DND-41 (cell line): ENCODE measurements at regions not wholly inside any gene's neighbourhood (a gene's known extent, or its start where the extent isn't known, plus 50 kb on each side); places are given as distances from the start of the nearest gene placed in this dataset.

Experiments used
- EZH2 ChIP-seq: IDR thresholded peaks from 3 replicates; pipeline ENCODE4 v1.6.1; 2012; ENCODE audit warnings: borderline replicate concordance, low read depth, mild to moderate bottlenecking, moderate library complexity, low read length, inconsistent platforms; ENCODE audit not compliant: severe bottlenecking
- TF ChIP-seq, protein P1 (sequence below): IDR thresholded peaks from 2 replicates; pipeline ENCODE4 v1.5.1; 2012; ENCODE audit warnings: borderline replicate concordance, low read length, moderate library complexity, mild to moderate bottlenecking; ENCODE audit not compliant: poor library complexity, severe bottlenecking; ENCODE audit errors: extremely low read depth

DNA sequence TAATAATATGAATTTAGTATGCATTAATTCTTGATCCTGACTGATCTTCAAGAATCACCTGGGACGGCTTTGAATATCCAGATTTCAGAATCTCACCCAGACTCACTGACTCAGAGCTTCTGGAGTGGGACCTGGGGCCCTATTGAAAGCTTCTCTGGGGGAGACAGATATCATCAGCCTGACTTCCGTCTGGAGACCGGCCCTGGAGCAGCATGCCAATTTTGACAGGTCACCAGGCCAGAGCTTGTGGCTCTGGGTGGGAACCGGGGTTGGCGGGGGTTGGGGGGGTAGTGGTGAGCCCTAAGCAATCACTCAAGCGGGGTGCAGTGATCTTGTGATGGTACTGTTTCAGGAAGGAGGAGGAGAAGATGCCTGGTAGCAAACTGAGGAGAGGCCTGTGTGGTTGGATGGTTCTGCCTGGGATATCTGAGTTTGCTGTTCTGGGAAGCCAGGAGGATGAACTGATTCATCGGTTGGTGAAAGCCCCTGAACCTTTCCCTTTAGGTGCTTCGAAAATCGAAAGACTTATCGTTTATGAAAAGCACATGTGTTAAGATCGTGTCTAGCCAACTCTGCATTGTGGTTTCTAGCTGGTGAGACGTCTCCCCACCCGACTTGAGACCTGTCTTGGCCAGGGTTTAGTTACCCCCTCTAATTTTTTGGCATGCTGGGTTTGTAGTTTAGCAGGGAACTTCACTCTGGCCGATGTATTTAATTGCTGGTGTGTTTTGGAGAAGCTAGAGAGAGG is 263.9 kb upstream of the C2CD4B start:
- TF ChIP-seq, protein P1, sequence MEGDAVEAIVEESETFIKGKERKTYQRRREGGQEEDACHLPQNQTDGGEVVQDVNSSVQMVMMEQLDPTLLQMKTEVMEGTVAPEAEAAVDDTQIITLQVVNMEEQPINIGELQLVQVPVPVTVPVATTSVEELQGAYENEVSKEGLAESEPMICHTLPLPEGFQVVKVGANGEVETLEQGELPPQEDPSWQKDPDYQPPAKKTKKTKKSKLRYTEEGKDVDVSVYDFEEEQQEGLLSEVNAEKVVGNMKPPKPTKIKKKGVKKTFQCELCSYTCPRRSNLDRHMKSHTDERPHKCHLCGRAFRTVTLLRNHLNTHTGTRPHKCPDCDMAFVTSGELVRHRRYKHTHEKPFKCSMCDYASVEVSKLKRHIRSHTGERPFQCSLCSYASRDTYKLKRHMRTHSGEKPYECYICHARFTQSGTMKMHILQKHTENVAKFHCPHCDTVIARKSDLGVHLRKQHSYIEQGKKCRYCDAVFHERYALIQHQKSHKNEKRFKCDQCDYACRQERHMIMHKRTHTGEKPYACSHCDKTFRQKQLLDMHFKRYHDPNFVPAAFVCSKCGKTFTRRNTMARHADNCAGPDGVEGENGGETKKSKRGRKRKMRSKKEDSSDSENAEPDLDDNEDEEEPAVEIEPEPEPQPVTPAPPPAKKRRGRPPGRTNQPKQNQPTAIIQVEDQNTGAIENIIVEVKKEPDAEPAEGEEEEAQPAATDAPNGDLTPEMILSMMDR, result no peak
- TF ChIP-seq EZH2, result no peak
